H9 (cell line): ENCODE measurements at regions not wholly inside any gene's neighbourhood (a gene's known extent, or its start where the extent isn't known, plus 50 kb on each side); places are given as distances from the start of the nearest gene placed in this dataset.

Experiments
- DNase-seq: peaks from one replicate; pipeline ENCODE4 v3.0.0-alpha.2; 2017
- H2AFZ ChIP-seq: one replicate; pipeline ENCODE4 v1.6.1; 2013; ENCODE audit warnings: mild to moderate bottlenecking, low read length, control low read depth, moderate library complexity
- H2AK5ac ChIP-seq: 2 replicates; pipeline ENCODE4 v1.6.1; 2013; ENCODE audit warnings: low read length, control low read depth, mixed read lengths; ENCODE audit not compliant: insufficient read length
- H2BK120ac ChIP-seq: one replicate; pipeline ENCODE4 v1.6.1; 2013; ENCODE audit warnings: low read depth, mild to moderate bottlenecking, low read length, control low read depth, inconsistent platforms; ENCODE audit not compliant: poor library complexity, severe bottlenecking
- H2BK12ac ChIP-seq: 2 replicates; pipeline ENCODE4 v1.6.1; 2013; ENCODE audit warnings: low read length, control low read depth, mixed read lengths, low read depth; ENCODE audit not compliant: insufficient read length
- H2BK15ac ChIP-seq: 2 replicates; pipeline ENCODE4 v1.6.1; 2013; ENCODE audit warnings: low read depth, low read length, control low read depth
- H2BK20ac ChIP-seq: one replicate; pipeline ENCODE4 v1.6.1; 2013; ENCODE audit warnings: low read depth, mild to moderate bottlenecking, low read length, control low read depth, inconsistent platforms; ENCODE audit not compliant: poor library complexity, severe bottlenecking
- H2BK5ac ChIP-seq: 2 replicates; pipeline ENCODE4 v1.6.1; 2013; ENCODE audit warnings: low read length, control low read depth, mixed read lengths; ENCODE audit not compliant: insufficient read length
- H3K14ac ChIP-seq: 2 replicates; pipeline ENCODE4 v1.6.1; 2013; ENCODE audit warnings: low read length, control low read depth; ENCODE audit not compliant: insufficient read depth
- H3K18ac ChIP-seq: 2 replicates; pipeline ENCODE4 v1.6.1; 2013; ENCODE audit warnings: low read depth, mild to moderate bottlenecking, mixed read lengths, low read length, control low read depth; ENCODE audit not compliant: insufficient read length
- H3K23ac ChIP-seq: 2 replicates; pipeline ENCODE4 v1.6.1; 2013; ENCODE audit warnings: low read length, control low read depth, mixed read lengths, low read depth; ENCODE audit not compliant: insufficient read length
- H3K23me2 ChIP-seq: 2 replicates; pipeline ENCODE4 v1.6.1; 2013; ENCODE audit warnings: low read depth, mild to moderate bottlenecking, mixed read lengths, low read length, control low read depth; ENCODE audit not compliant: insufficient read length, poor library complexity, severe bottlenecking
- H3K27ac ChIP-seq: 2 replicates; pipeline ENCODE4 v1.5.1; 2013; ENCODE audit warnings: low read length, control low read depth, mixed read lengths, low read depth; ENCODE audit not compliant: insufficient read length
- H3K27me3 ChIP-seq: 2 replicates; pipeline ENCODE4 v1.6.1; 2013; ENCODE audit warnings: low read length, control low read depth, inconsistent platforms; ENCODE audit not compliant: insufficient read depth
- H3K4ac ChIP-seq: 2 replicates; pipeline ENCODE4 v1.6.1; 2013; ENCODE audit warnings: low read depth, mild to moderate bottlenecking, control low read depth, inconsistent platforms, low read length, moderate library complexity
- H3K4me1 ChIP-seq: 2 replicates; pipeline ENCODE4 v1.6.1; 2013; ENCODE audit warnings: low read length, control low read depth, inconsistent platforms; ENCODE audit not compliant: insufficient read depth
- H3K4me2 ChIP-seq: 2 replicates; pipeline ENCODE4 v1.6.1; 2013; ENCODE audit warnings: low read length, control low read depth, mixed read lengths; ENCODE audit not compliant: insufficient read length, insufficient read depth
- H3K56ac ChIP-seq: 2 replicates; pipeline ENCODE4 v1.6.1; 2013; ENCODE audit warnings: low read depth, mild to moderate bottlenecking, mixed read lengths, low read length, control low read depth; ENCODE audit not compliant: insufficient read length
- H3K79me1 ChIP-seq: 2 replicates; pipeline ENCODE4 v1.6.1; 2013; ENCODE audit warnings: low read depth, mild to moderate bottlenecking, moderate library complexity, low read length, control low read depth, inconsistent platforms; ENCODE audit not compliant: insufficient read depth, poor library complexity, severe bottlenecking
- H3K79me2 ChIP-seq: 2 replicates; pipeline ENCODE4 v1.6.1; 2013; ENCODE audit warnings: low read length, control low read depth, inconsistent platforms; ENCODE audit not compliant: insufficient read depth
- H3K9ac ChIP-seq: 2 replicates; pipeline ENCODE4 v1.6.1; 2013; ENCODE audit warnings: low read length, control low read depth, mixed read lengths; ENCODE audit not compliant: insufficient read length; ENCODE audit errors: extremely low read depth
- H3K9me3 ChIP-seq: one replicate; pipeline ENCODE4 v1.6.1; 2013; ENCODE audit warnings: low read depth, low read length, inconsistent platforms; ENCODE audit not compliant: control insufficient read depth
- H3T11ph ChIP-seq: one replicate; pipeline ENCODE4 v1.6.1; 2013; ENCODE audit warnings: mild to moderate bottlenecking, low read length, control low read depth, inconsistent platforms
- H4K20me1 ChIP-seq: one replicate; pipeline ENCODE4 v1.6.1; 2013; ENCODE audit not compliant: control insufficient read depth, insufficient read length, insufficient read depth
- H4K5ac ChIP-seq: 2 replicates; pipeline ENCODE4 v1.6.1; 2013; ENCODE audit warnings: low read depth, mild to moderate bottlenecking, mixed read lengths, low read length, control low read depth; ENCODE audit not compliant: insufficient read length
- H4K8ac ChIP-seq: replicated peaks from 2 replicates; pipeline ENCODE4 v1.6.1; 2013; ENCODE audit warnings: low read length, control low read depth, mixed read lengths, low read depth; ENCODE audit not compliant: insufficient read length
- H4K91ac ChIP-seq: 2 replicates; pipeline ENCODE4 v1.6.1; 2013; ENCODE audit warnings: low read depth, mild to moderate bottlenecking, moderate library complexity, mixed read lengths, low read length, control low read depth; ENCODE audit not compliant: insufficient read length
- H3K27ac Mint-ChIP-seq, 3 experiments: 2 replicates in 2 of 3; 3 replicates in 1 of 3; pipeline ENCODE4 v1.8.0; 2020 to 2021; ENCODE audit warnings: mixed read lengths in 3 of 3, mild to moderate bottlenecking in 1 of 3, moderate library complexity in 1 of 3
- H3K27me3 Mint-ChIP-seq: 2 replicates; pipeline ENCODE4 v1.8.0; 2021; ENCODE audit warnings: low read depth, mild to moderate bottlenecking, moderate library complexity, mixed read lengths
- H3K36me3 Mint-ChIP-seq, 3 experiments: 2 replicates in 2 of 3; 3 replicates in 1 of 3; pipeline ENCODE4 v1.8.0; 2020 to 2021; ENCODE audit warnings: low read depth in 3 of 3, mixed read lengths in 3 of 3; ENCODE audit not compliant: insufficient read depth in 1 of 3
- H3K4me1 Mint-ChIP-seq, 2 experiments: 2 replicates each; pipeline ENCODE4 v1.8.0; 2020; ENCODE audit warnings: mixed read lengths in 2 of 2
- H3K4me3 Mint-ChIP-seq, 2 experiments: 2 replicates in 1 of 2; 3 replicates in 1 of 2; pipeline ENCODE4 v1.8.0; 2020 to 2021; ENCODE audit warnings: mild to moderate bottlenecking in 2 of 2, mixed read lengths in 2 of 2, moderate library complexity in 1 of 2
- H3K9me3 Mint-ChIP-seq, 2 experiments: 2 replicates in 1 of 2; 3 replicates in 1 of 2; pipeline ENCODE4 v1.8.0; 2020; ENCODE audit warnings: mild to moderate bottlenecking in 2 of 2, mixed read lengths in 2 of 2, moderate library complexity in 1 of 2
- WGBS: extraction: QIAGEN DNeasy Blood & Tissue Kit; methylation state at CpG from one replicate; pipeline ENCODE4 v1.1.7; 2013; ENCODE audit warnings: missing lambda C conversion rate, low lambda C conversion rate, mixed read lengths; ENCODE audit not compliant: insufficient read length; ENCODE audit errors: extremely low coverage; 5-methylcytosine and 5-hydroxymethylcytosine counted together
- TF ChIP-seq, protein P1 (sequence below): fragments of 200-600 bp; sonication (generic); conservative IDR thresholded peaks from 3 replicates; pipeline ENCODE4 v1.8.0; 2021; ENCODE audit warnings: antibody characterized with exemption, mild to moderate bottlenecking

DNA sequence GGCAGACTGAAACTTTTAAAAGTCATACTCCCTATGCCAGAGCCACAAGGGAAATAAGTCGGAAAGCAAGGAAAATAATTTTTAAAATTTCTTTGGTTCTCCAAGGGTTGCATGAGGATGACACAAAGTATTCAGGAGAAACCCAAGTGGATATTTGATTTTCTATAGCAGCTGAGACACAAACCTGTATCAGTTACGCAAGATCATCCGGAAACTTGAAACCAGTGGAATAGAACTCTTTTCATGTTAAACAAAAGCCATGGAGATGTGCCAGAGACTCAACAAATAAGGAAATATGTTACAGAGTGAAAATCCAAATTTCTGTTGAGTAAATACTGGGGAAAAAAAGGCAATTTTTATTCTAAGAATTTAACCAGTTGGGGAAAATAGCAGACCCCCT is 294.7 kb downstream of the KIF2B start:
- Histone ChIP-seq H3K27me3 (no peaks in the 10 kb centered on the region), H3K23ac (no peak overlapping the region), H2BK20ac (no peak overlapping the region), H3K4me2 (no peak overlapping the region), H4K8ac (no peak overlapping the region), H3K18ac (no peak overlapping the region), H3K4ac (no peak overlapping the region), H2BK12ac (no peak overlapping the region), H3K23me2 (no peaks in the 10 kb centered on the region), H3T11ph (no peak overlapping the region), H4K91ac (no peak overlapping the region), H3K9me3 (no peaks in the 10 kb centered on the region), H4K20me1 (no peaks in the 10 kb centered on the region), H2AFZ (no peak overlapping the region), H3K14ac (no peak overlapping the region), H2BK120ac (no peak overlapping the region), H3K79me2 (no peaks in the 10 kb centered on the region), H2BK15ac (no peak overlapping the region), H4K5ac (no peak overlapping the region), H3K79me1 (no peaks in the 10 kb centered on the region), H3K56ac (no peak overlapping the region), H3K9ac (no peak overlapping the region), H3K4me1 (no peaks in the 10 kb centered on the region), H2AK5ac (no peak overlapping the region), H3K27ac (no peak overlapping the region), H2BK5ac (no peak overlapping the region)
- H3K27me3 Mint-ChIP-seq = no peaks in the 10 kb centered on the region
- peaks cover 9 to 12% of the 10 kb centered on the region in 2 experiments; a peak in 3 of 4 replicates for H3K4me1 Mint-ChIP-seq
- WGBS = no CpG with 5 or more reads among the region's 3 CpGs
- no peak for DNase-seq
- peaks cover 0 to 6% of the 10 kb centered on the region in 2 experiments; a peak in 2 of 5 replicates for H3K9me3 Mint-ChIP-seq
- H3K36me3 Mint-ChIP-seq = peaks cover 0 to 3% (median 2%) of the 10 kb centered on the region in 3 experiments; a peak in 4 of 7 replicates
- TF ChIP-seq, protein P1, sequence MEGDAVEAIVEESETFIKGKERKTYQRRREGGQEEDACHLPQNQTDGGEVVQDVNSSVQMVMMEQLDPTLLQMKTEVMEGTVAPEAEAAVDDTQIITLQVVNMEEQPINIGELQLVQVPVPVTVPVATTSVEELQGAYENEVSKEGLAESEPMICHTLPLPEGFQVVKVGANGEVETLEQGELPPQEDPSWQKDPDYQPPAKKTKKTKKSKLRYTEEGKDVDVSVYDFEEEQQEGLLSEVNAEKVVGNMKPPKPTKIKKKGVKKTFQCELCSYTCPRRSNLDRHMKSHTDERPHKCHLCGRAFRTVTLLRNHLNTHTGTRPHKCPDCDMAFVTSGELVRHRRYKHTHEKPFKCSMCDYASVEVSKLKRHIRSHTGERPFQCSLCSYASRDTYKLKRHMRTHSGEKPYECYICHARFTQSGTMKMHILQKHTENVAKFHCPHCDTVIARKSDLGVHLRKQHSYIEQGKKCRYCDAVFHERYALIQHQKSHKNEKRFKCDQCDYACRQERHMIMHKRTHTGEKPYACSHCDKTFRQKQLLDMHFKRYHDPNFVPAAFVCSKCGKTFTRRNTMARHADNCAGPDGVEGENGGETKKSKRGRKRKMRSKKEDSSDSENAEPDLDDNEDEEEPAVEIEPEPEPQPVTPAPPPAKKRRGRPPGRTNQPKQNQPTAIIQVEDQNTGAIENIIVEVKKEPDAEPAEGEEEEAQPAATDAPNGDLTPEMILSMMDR = no peak
- H3K4me3 Mint-ChIP-seq = no peak overlapping the region
- no peak overlapping the region for H3K27ac Mint-ChIP-seq
